ENCODE measurements at regions not wholly inside any gene's neighbourhood (a gene's known extent, or its start where the extent isn't known, plus 50 kb on each side); places are given as distances from the start of the nearest gene placed in this dataset.

DNA sequence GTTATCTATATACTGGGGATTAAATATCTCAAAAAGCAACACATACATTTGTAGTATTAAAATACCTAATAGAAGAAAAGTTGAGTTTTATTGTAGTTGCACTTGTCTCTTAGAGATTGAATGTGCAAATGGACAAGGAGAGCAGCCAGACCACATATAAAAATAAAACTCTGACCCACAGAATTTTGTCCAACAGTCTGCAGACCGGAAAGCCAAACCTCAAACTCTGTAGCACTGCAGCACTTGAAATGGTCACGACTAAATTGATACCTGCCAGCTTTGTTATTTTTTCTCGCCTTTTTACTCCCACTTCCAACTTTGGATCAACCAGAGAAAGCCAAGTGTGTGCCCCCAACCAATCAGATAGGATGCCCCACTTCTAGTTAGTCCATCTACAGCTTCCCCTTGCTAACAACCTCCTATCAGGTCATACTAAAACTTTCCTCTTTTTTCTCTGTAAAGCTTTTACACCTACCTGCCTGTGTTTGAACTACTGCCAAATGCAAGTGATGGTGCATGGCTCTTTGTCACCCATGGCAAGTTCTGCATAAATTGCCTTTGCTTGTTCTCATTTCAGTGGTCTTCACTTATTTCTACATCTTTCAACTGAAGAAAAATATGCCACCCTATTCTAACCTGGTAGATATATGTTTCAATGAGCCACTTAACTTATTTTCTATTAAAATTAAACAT is 1250.7 kb upstream of the SPRY2 start:
- no peak overlapping the region for H3K4me3 ChIP-seq (ENCODE audit: control insufficient read depth, low read depth, low read length)
- DNase-seq (ENCODE audit: low read depth), result no peak
- TF ChIP-seq, protein P1, sequence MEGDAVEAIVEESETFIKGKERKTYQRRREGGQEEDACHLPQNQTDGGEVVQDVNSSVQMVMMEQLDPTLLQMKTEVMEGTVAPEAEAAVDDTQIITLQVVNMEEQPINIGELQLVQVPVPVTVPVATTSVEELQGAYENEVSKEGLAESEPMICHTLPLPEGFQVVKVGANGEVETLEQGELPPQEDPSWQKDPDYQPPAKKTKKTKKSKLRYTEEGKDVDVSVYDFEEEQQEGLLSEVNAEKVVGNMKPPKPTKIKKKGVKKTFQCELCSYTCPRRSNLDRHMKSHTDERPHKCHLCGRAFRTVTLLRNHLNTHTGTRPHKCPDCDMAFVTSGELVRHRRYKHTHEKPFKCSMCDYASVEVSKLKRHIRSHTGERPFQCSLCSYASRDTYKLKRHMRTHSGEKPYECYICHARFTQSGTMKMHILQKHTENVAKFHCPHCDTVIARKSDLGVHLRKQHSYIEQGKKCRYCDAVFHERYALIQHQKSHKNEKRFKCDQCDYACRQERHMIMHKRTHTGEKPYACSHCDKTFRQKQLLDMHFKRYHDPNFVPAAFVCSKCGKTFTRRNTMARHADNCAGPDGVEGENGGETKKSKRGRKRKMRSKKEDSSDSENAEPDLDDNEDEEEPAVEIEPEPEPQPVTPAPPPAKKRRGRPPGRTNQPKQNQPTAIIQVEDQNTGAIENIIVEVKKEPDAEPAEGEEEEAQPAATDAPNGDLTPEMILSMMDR (conservative IDR thresholded peaks at IDR 0.05; ENCODE audit: control insufficient read depth, insufficient read depth, low read depth, low read length), result no peak

GRCh38 chr13:81582381-81582780 is 1241.5 kb upstream of the SPRY2 start:
- TF ChIP-seq, protein P1 (conservative IDR thresholded peaks at IDR 0.05; ENCODE audit: control insufficient read depth, insufficient read depth, low read depth, low read length), result no peak
- no peak for DNase-seq (ENCODE audit: low read depth)
- H3K4me3 ChIP-seq (ENCODE audit: control insufficient read depth, low read depth, low read length), result no peak overlapping the region

GRCh38 chr13:81577601-81578195 is 1236.8 kb upstream of the SPRY2 start:
- no peak for DNase-seq (ENCODE audit: low read depth)
- H3K4me3 ChIP-seq (ENCODE audit: control insufficient read depth, low read depth, low read length), result no peak overlapping the region
- TF ChIP-seq, protein P1 (conservative IDR thresholded peaks at IDR 0.05; ENCODE audit: control insufficient read depth, insufficient read depth, low read depth, low read length), result no peak

GRCh38 chr13:81568824-81569223 is 1227.9 kb upstream of the SPRY2 start:
- DNase-seq (ENCODE audit: low read depth), result no peak
- no peak overlapping the region for H3K4me3 ChIP-seq (ENCODE audit: control insufficient read depth, low read depth, low read length)
- TF ChIP-seq, protein P1 (conservative IDR thresholded peaks at IDR 0.05; ENCODE audit: control insufficient read depth, insufficient read depth, low read depth, low read length), result no peak

GRCh38 chr13:81565849-81566248 is 1224.9 kb upstream of the SPRY2 start:
- H3K4me3 ChIP-seq (ENCODE audit: control insufficient read depth, low read depth, low read length), result no peak overlapping the region
- no peak for DNase-seq (ENCODE audit: low read depth)
- TF ChIP-seq, protein P1 (conservative IDR thresholded peaks at IDR 0.05; ENCODE audit: control insufficient read depth, insufficient read depth, low read depth, low read length), result no peak

DNA sequence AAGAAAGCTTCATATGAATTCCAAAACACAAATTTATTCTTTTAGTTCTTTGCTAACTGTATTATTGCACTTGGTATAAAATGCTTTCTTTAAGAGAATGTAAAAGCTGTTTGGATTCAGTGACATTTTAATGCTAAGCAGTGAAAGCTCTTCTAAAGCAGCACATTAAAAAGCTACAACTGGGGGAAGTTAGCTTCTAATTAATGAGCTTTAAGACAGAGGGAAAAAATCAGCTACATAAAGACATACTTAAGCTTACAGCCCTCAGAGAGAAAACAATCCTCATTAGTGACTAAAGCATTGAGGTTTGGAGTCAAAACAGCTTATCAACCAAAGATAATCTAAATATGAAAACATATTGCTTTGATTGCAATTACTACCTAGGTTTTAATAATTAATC is 1222.2 kb upstream of the SPRY2 start:
- TF ChIP-seq, protein P1 (conservative IDR thresholded peaks at IDR 0.05; ENCODE audit: control insufficient read depth, insufficient read depth, low read depth, low read length), result no peak
- H3K4me3 ChIP-seq (ENCODE audit: control insufficient read depth, low read depth, low read length), result no peak overlapping the region
- DNase-seq (ENCODE audit: low read depth), result no peak

Data from fibroblast of mammary gland (primary cell).